HEK293 (cell line): ENCODE measurements at regions not wholly inside any gene's neighbourhood (a gene's known extent, or its start where the extent isn't known, plus 50 kb on each side); places are given as distances from the start of the nearest gene placed in this dataset.
"Not testable (repeated sequence)": the region's sequence is repeated elsewhere in the genome, so short reads cannot be mapped to it uniquely, and the experiment has no call there.

Experiments
- CTCF ChIA-PET: fragments of 350-600 bp; formaldehyde crosslinking; extraction: SDS; loops from one replicate; lab custom pipeline; 2021; ENCODE audit warnings: antibody characterized with exemption; lab: Yijun Ruan, JAX
- POLR2A ChIA-PET: fragments of 300-600 bp; formaldehyde crosslinking; extraction: SDS; loops from one replicate; lab custom pipeline; 2020; ENCODE audit warnings: antibody characterized with exemption, inconsistent platforms; lab: Yijun Ruan, JAX
- H3K27ac ChIP-seq: fragments of 200-500 bp; sonication (Bioruptor generic); 2 replicates; pipeline ENCODE4 v1.5.1; 2014; ENCODE audit warnings: low read depth, low read length, control low read depth, inconsistent platforms; ENCODE audit errors: extremely low read depth
- H3K36me3 ChIP-seq, 2 experiments: fragments of 200-500 bp in 1 of 2; sonication (Bioruptor generic) in 1 of 2; 1 replicate in 1 of 2; 2 replicates in 1 of 2; pipeline ENCODE4 v1.5.1; 2014 to 2017; ENCODE audit warnings: inconsistent platforms in 2 of 2, low read length in 2 of 2; ENCODE audit not compliant: control insufficient read depth in 2 of 2, insufficient read depth in 1 of 2
- H3K4me1 ChIP-seq: fragments of 200-500 bp; sonication (Bioruptor generic); 2 replicates; pipeline ENCODE4 v1.5.1; 2014; ENCODE audit warnings: mild to moderate bottlenecking, low read length, inconsistent platforms; ENCODE audit not compliant: control insufficient read depth, insufficient read depth
- H3K4me3 ChIP-seq: 2 replicates; pipeline ENCODE4 v1.5.1; 2011; ENCODE audit warnings: low read depth, mild to moderate bottlenecking, control low read depth, low read length, moderate library complexity
- H3K9me3 ChIP-seq: fragments of 200-500 bp; sonication (Bioruptor generic); 2 replicates; pipeline ENCODE4 v1.5.1; 2014; ENCODE audit warnings: low read depth, low read length, inconsistent platforms; ENCODE audit not compliant: control insufficient read depth, insufficient read depth
- KLF1 ChIP-seq: fragments of 450-650 bp; formaldehyde crosslinking; IDR thresholded peaks from 2 replicates; pipeline ENCODE4 v1.5.1; 2016; ENCODE audit warnings: missing biosample characterization, missing genetic modification characterization
- PRDM4 ChIP-seq: fragments of 450-650 bp; formaldehyde crosslinking; IDR thresholded peaks from 2 replicates; pipeline ENCODE4 v1.5.1; 2017; ENCODE audit warnings: missing biosample characterization, missing genetic modification characterization
- RBAK ChIP-seq: fragments of 450-650 bp; formaldehyde crosslinking; IDR thresholded peaks from 2 replicates; pipeline ENCODE4 v1.5.1; 2016; ENCODE audit warnings: missing biosample characterization, missing genetic modification characterization
- REPIN1 ChIP-seq: fragments of 450-650 bp; formaldehyde crosslinking; IDR thresholded peaks from 2 replicates; pipeline ENCODE4 v1.5.1; 2017; ENCODE audit warnings: missing biosample characterization, missing genetic modification characterization, low read depth
- SETDB1 ChIP-seq: IDR thresholded peaks from one replicate; pipeline ENCODE4 v1.6.1; 2017; ENCODE audit warnings: mild to moderate bottlenecking, low read length, moderate library complexity, mixed read lengths; ENCODE audit not compliant: insufficient read length
- SP7 ChIP-seq: fragments of 450-650 bp; formaldehyde crosslinking; IDR thresholded peaks from 2 replicates; pipeline ENCODE4 v1.5.1; 2016; ENCODE audit warnings: missing biosample characterization, missing genetic modification characterization
- TCF7L2 ChIP-seq: IDR thresholded peaks from 2 replicates; pipeline ENCODE4 v1.6.1; 2011; ENCODE audit warnings: low read depth, mild to moderate bottlenecking, inconsistent platforms, low read length, moderate library complexity, borderline replicate concordance
- ZBTB20 ChIP-seq: fragments of 450-650 bp; formaldehyde crosslinking; IDR thresholded peaks from 2 replicates; pipeline ENCODE4 v1.5.1; 2016; ENCODE audit warnings: missing biosample characterization, missing genetic modification characterization
- ZBTB49 ChIP-seq: fragments of 450-650 bp; formaldehyde crosslinking; IDR thresholded peaks from 2 replicates; pipeline ENCODE4 v1.5.1; 2016; ENCODE audit warnings: missing biosample characterization, missing genetic modification characterization, low read depth
- ZNF114 ChIP-seq: fragments of 450-650 bp; formaldehyde crosslinking; IDR thresholded peaks from 2 replicates; pipeline ENCODE4 v1.5.0; 2017; ENCODE audit warnings: missing biosample characterization, missing genetic modification characterization
- ZNF155 ChIP-seq: fragments of 450-650 bp; formaldehyde crosslinking; IDR thresholded peaks from 2 replicates; pipeline ENCODE4 v1.5.1; 2016; ENCODE audit warnings: missing biosample characterization, missing genetic modification characterization
- ZNF416 ChIP-seq: fragments of 450-650 bp; formaldehyde crosslinking; IDR thresholded peaks from 2 replicates; pipeline ENCODE4 v1.5.1; 2016; ENCODE audit warnings: missing biosample characterization, missing genetic modification characterization
- ZNF426 ChIP-seq: fragments of 450-650 bp; formaldehyde crosslinking; IDR thresholded peaks from 2 replicates; pipeline ENCODE4 v1.5.1; 2017; ENCODE audit warnings: missing biosample characterization, missing genetic modification characterization, mild to moderate bottlenecking, inconsistent platforms, moderate library complexity
- ZNF488 ChIP-seq: fragments of 450-650 bp; formaldehyde crosslinking; IDR thresholded peaks from 2 replicates; pipeline ENCODE4 v1.5.1; 2016; ENCODE audit warnings: missing biosample characterization, missing genetic modification characterization
- ZNF596 ChIP-seq: fragments of 450-650 bp; IDR thresholded peaks from 2 replicates; pipeline ENCODE4 v1.5.0; 2018; ENCODE audit warnings: missing biosample characterization, mild to moderate bottlenecking, missing genetic modification characterization, moderate library complexity
- ZNF600 ChIP-seq: fragments of 450-650 bp; formaldehyde crosslinking; IDR thresholded peaks from 2 replicates; pipeline ENCODE4 v1.5.1; 2016; ENCODE audit warnings: missing biosample characterization, missing genetic modification characterization
- ZNF621 ChIP-seq: fragments of 450-650 bp; formaldehyde crosslinking; IDR thresholded peaks from 2 replicates; pipeline ENCODE4 v1.5.1; 2017; ENCODE audit warnings: missing biosample characterization, missing genetic modification characterization
- ZNF645 ChIP-seq: fragments of 450-650 bp; formaldehyde crosslinking; IDR thresholded peaks from 2 replicates; pipeline ENCODE4; 2016; ENCODE audit warnings: missing biosample characterization, missing genetic modification characterization
- ZNF677 ChIP-seq: fragments of 450-650 bp; IDR thresholded peaks from 2 replicates; pipeline ENCODE4 v1.5.0; 2018; ENCODE audit warnings: missing biosample characterization, mild to moderate bottlenecking, missing genetic modification characterization, moderate library complexity
- ZNF843 ChIP-seq: fragments of 450-650 bp; formaldehyde crosslinking; IDR thresholded peaks from 2 replicates; pipeline ENCODE4 v1.5.1; 2016; ENCODE audit warnings: missing biosample characterization, missing genetic modification characterization

GRCh38 chr2:63721082-63721424 lies 120.6 kb upstream of the UGP2 start (continued):
- TF ChIP-seq ZNF426 (no peak), ZNF416 (tag by site-specific recombination) (no peak), ZBTB49 (no peak)

GRCh38 chr2:63722284-63722683 lies 119.4 kb upstream of the UGP2 start:
- H3K27ac ChIP-seq, H3K9me3 ChIP-seq, CTCF ChIA-PET, POLR2A ChIA-PET, H3K36me3 ChIP-seq, H3K4me3 ChIP-seq, H3K4me1 ChIP-seq: not testable (repeated sequence)

- CTCF ChIA-PET: no interaction called here
- H3K27ac ChIP-seq: no peak overlapping the region
- TF ChIP-seq ZNF600 (tag by site-specific recombination): no peak
- TF ChIP-seq ZNF488 (tag by site-specific recombination): no peak
- no peak for TF ChIP-seq REPIN1 (tag by site-specific recombination)
- TF ChIP-seq ZNF114 (tag by site-specific recombination): no peak
- TF ChIP-seq TCF7L2: no peak
- no peak for TF ChIP-seq ZNF426
- TF ChIP-seq ZNF645 (tag by site-specific recombination): no peak
- no peak for TF ChIP-seq SETDB1
- TF ChIP-seq KLF1 (tag by site-specific recombination): no peak
- TF ChIP-seq ZNF843: no peak
- TF ChIP-seq ZNF621 (tag by site-specific recombination): no peak
- no peak for TF ChIP-seq ZNF677 (tag by site-specific recombination)
- TF ChIP-seq PRDM4 (tag by site-specific recombination): no peak
- no peak for TF ChIP-seq ZBTB20 (tag by site-specific recombination)
- TF ChIP-seq SP7: no peak
- TF ChIP-seq ZNF155: no peak
- no peak for TF ChIP-seq RBAK (tag by site-specific recombination)
- TF ChIP-seq ZNF596 (tag by site-specific recombination): no peak
- TF ChIP-seq, all 188 proteins: peak for 0
- POLR2A ChIA-PET: no interaction called here
- Histone ChIP-seq H3K36me3 (no peaks in the 10 kb centered on the region), H3K9me3 (no peaks in the 10 kb centered on the region), H3K4me1 (no peaks in the 10 kb centered on the region; the same call in 1 of the 2 replicates), H3K4me3 (no peak overlapping the region)
Observed at GRCh38 chr2:63723709-63724108, 118.0 kb upstream of the UGP2 start.
